Endothelial cell (in vitro differentiated cells): ENCODE measurements at regions not wholly inside any gene's neighbourhood (a gene's known extent, or its start where the extent isn't known, plus 50 kb on each side); places are given as distances from the start of the nearest gene placed in this dataset.

Experiments used
- DNase-seq: peaks from one replicate; pipeline ENCODE4 v3.0.0; 2021; ENCODE audit warnings: low spot score
- H3K27ac Mint-ChIP-seq: one replicate; pipeline ENCODE4 v1.8.0; 2021; ENCODE audit warnings: mixed read lengths, inconsistent platforms; ENCODE audit not compliant: unreplicated experiment
- H3K27me3 Mint-ChIP-seq: one replicate; pipeline ENCODE4 v1.8.0; 2021; ENCODE audit warnings: mild to moderate bottlenecking, moderate library complexity, mixed read lengths, inconsistent platforms; ENCODE audit not compliant: unreplicated experiment
- H3K36me3 Mint-ChIP-seq: one replicate; pipeline ENCODE4 v1.8.0; 2021; ENCODE audit warnings: mild to moderate bottlenecking, low read depth, mixed read lengths, inconsistent platforms; ENCODE audit not compliant: unreplicated experiment
- H3K4me1 Mint-ChIP-seq: one replicate; pipeline ENCODE4 v1.8.0; 2021; ENCODE audit warnings: mild to moderate bottlenecking, mixed read lengths, inconsistent platforms; ENCODE audit not compliant: unreplicated experiment
- H3K4me3 Mint-ChIP-seq: one replicate; pipeline ENCODE4 v1.8.0; 2021; ENCODE audit warnings: mild to moderate bottlenecking, mixed read lengths, inconsistent platforms; ENCODE audit not compliant: unreplicated experiment
- H3K9me3 Mint-ChIP-seq: one replicate; pipeline ENCODE4 v1.8.0; 2021; ENCODE audit warnings: mixed read lengths, inconsistent platforms; ENCODE audit not compliant: unreplicated experiment
- TF ChIP-seq, protein P1 (sequence below): fragments of 200-600 bp; sonication (generic); IDR thresholded peaks from one replicate; pipeline ENCODE4 v1.5.0; 2021; ENCODE audit warnings: antibody characterized with exemption; ENCODE audit not compliant: unreplicated experiment

DNA sequence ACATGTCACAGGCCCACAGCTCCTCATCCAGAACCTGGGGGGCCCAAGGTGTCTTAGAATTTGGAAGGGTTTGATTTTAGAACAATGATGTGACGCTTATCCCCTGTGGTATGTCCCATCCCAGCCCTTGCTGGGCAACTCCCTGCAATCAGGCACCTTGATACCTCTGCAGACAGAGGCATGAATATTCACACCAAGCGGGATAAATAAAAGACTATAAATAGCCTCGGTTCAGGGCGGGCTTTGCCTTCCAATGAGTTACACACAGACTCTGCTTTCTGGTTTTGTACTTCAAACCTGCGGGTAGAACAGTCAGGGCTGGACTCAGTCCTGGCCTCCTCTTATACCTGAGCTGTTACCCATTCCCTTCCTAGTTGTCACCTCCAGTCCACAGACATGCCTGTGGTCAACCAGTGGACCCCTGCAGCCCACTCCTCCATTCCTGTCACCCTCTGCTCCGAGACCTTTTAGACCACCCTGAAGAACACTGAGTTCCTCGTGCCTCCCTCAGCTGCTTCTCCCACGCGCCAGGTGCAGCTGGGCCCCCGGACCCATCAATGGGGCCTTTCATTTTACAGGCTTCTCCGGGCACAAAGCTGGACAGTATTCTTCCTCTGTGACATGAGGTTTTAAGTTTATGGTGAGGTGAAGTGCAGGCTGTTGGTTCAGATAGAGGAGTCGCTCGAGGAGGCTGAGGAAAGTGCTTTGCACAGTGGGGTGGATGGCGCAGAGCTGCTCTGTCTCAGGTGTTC, 120.1 kb upstream of the TNR start:
- Mint-ChIP-seq H3K4me3 (no peak overlapping the region), H3K27me3 (peaks cover 5% of the 10 kb centered on the region), H3K4me1 (no peaks in the 10 kb centered on the region), H3K27ac (no peak overlapping the region), H3K36me3 (no peaks in the 10 kb centered on the region), H3K9me3 (no peaks in the 10 kb centered on the region)
- TF ChIP-seq, protein P1, sequence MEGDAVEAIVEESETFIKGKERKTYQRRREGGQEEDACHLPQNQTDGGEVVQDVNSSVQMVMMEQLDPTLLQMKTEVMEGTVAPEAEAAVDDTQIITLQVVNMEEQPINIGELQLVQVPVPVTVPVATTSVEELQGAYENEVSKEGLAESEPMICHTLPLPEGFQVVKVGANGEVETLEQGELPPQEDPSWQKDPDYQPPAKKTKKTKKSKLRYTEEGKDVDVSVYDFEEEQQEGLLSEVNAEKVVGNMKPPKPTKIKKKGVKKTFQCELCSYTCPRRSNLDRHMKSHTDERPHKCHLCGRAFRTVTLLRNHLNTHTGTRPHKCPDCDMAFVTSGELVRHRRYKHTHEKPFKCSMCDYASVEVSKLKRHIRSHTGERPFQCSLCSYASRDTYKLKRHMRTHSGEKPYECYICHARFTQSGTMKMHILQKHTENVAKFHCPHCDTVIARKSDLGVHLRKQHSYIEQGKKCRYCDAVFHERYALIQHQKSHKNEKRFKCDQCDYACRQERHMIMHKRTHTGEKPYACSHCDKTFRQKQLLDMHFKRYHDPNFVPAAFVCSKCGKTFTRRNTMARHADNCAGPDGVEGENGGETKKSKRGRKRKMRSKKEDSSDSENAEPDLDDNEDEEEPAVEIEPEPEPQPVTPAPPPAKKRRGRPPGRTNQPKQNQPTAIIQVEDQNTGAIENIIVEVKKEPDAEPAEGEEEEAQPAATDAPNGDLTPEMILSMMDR, result no peak
- no peak for DNase-seq

DNA sequence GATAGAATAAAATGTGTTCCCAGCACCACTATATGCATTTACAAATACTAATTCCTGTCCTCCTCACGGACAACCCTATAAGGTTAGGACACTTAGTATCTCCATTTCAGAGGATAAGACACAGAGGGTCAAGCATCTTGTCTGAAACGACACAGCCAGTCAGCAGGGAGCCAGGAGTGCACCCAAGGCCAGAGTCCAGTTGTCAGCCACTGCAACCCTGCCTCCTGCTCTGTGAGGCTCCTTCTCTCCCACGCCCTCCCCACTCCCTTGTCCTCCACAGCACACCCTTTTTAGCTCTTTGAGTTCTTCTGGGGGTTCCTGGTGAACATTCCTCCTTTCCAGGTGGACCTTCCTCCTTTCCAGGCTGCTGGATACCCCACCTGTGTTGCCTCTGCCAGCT, 119.0 kb upstream of the TNR start:
- Mint-ChIP-seq H3K27me3 (peaks cover 5% of the 10 kb centered on the region), H3K27ac (no peak overlapping the region), H3K4me3 (no peak overlapping the region), H3K9me3 (no peaks in the 10 kb centered on the region), H3K36me3 (no peaks in the 10 kb centered on the region), H3K4me1 (no peaks in the 10 kb centered on the region)
- TF ChIP-seq, protein P1, result no peak
- no peak for DNase-seq

DNA sequence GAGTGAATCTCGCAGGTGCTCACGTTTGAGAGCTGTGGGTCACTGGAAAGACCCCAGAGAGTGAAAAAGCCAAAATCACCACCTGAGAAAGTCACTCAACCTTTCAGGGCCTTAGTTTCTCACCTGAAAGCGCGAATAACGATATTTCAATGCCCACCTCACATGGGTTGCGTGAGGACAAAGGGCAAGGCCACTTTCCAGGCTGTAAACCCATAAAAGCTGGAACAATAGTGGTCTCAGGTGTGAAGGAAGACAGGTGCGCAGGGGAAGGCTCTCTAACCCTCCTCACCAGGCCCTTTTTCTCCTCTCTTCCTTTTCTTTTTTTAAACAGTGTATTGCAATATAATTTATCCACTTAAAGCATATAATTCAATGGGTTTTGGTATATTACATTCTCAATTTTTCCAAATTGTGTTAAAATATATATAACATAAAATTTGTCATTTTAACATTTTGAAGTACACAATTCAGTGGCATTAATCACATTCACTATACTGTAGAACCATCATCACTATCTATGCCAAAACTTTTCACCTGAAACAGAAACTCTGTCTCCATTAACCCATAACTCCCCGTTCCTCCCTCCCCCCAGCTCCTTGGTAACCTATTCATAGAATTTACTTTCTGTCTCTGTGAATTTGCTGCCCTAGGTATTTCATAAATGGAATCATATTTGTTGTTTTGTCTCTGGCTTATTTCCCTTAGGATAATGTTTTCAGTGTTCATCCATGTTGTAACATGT, 118.4 kb upstream of the TNR start:
- Mint-ChIP-seq H3K9me3 (no peaks in the 10 kb centered on the region), H3K4me1 (no peaks in the 10 kb centered on the region), H3K27ac (no peak overlapping the region), H3K36me3 (no peaks in the 10 kb centered on the region), H3K4me3 (no peak overlapping the region), H3K27me3 (peaks cover 5% of the 10 kb centered on the region)
- TF ChIP-seq, protein P1, result no peak
- DNase-seq, result no peak

DNA sequence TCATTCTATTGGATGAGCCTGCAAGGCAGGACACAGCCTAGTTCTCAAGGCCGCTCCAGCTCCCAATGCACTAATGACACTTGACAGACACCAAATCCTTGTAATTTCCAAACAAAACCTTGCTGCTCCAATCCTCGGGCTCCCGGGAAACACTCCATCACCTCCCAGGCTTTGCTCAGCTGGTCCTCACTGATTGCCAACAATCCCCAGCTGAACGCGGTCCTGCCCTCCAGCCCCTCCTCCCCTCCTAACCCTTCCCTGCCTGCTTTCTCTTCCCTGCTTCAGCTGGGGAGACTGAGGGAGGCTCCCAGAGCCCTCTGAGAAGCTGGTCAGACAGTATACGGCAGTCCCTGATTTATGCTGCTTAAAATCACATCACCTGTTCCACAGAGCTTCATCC, 114.4 kb upstream of the TNR start:
- H3K9me3 Mint-ChIP-seq, result no peaks in the 10 kb centered on the region
- no peaks in the 10 kb centered on the region for H3K36me3 Mint-ChIP-seq
- H3K27ac Mint-ChIP-seq, result no peak overlapping the region
- TF ChIP-seq, protein P1, result no peak
- no peak for DNase-seq
- H3K4me3 Mint-ChIP-seq, result no peak overlapping the region
- H3K27me3 Mint-ChIP-seq, result peaks cover 4% of the 10 kb centered on the region
- peaks cover 4% of the 10 kb centered on the region for H3K4me1 Mint-ChIP-seq

DNA sequence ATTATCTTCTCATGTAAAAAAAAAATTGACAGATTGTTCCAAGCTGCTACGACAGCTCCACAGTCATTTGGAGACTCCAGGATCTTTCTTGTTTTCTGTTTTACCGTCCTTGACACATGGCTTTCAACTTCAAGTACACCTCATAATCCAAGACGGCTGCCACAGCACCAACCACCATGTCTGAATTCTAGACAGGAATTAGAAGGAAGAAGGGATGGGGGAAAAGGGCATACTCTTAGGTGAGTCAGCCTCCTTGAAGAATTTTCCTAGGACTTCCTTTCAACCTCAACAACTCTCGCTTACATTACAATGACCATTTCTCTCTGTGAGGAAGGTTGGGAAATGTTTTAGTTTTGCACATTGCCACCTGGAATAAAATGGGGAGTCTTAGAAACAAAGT, 110.3 kb upstream of the TNR start:
- H3K4me3 Mint-ChIP-seq, result no peak overlapping the region
- peaks cover 3% of the 10 kb centered on the region for H3K27me3 Mint-ChIP-seq
- H3K36me3 Mint-ChIP-seq, result no peaks in the 10 kb centered on the region
- TF ChIP-seq, protein P1, result no peak
- H3K4me1 Mint-ChIP-seq, result peaks cover 4% of the 10 kb centered on the region
- H3K9me3 Mint-ChIP-seq, result no peaks in the 10 kb centered on the region
- H3K27ac Mint-ChIP-seq, result no peak overlapping the region
- no peak for DNase-seq
